Endodermal cell (in vitro differentiated cells): ENCODE measurements at regions not wholly inside any gene's neighbourhood (a gene's known extent, or its start where the extent isn't known, plus 50 kb on each side); places are given as distances from the start of the nearest gene placed in this dataset.

Experiments
- DNase-seq: peaks from one replicate; pipeline ENCODE4 v3.0.0-alpha.2; 2017
- H3K27ac ChIP-seq: 2 replicates; pipeline ENCODE4 v1.5.1; 2013; ENCODE audit warnings: mild to moderate bottlenecking, low read depth, low read length, moderate library complexity
- H3K27me3 ChIP-seq: 2 replicates; pipeline ENCODE4 v1.6.1; 2013; ENCODE audit warnings: mild to moderate bottlenecking, low read length, moderate library complexity; ENCODE audit not compliant: insufficient read depth, control insufficient read depth, poor library complexity, severe bottlenecking
- H3K36me3 ChIP-seq: 2 replicates; pipeline ENCODE4 v1.7.0; 2013; ENCODE audit warnings: mild to moderate bottlenecking, low read length, moderate library complexity; ENCODE audit not compliant: control insufficient read depth, insufficient read depth
- H3K4me1 ChIP-seq: one replicate; pipeline ENCODE4 v1.7.0; 2013; ENCODE audit warnings: low read length; ENCODE audit not compliant: control insufficient read depth, insufficient read depth
- H3K4me3 ChIP-seq: 2 replicates; pipeline ENCODE4 v1.5.1; 2013; ENCODE audit warnings: mild to moderate bottlenecking, low read length, moderate library complexity
- H3K9ac ChIP-seq: 2 replicates; pipeline ENCODE4 v1.6.1; 2013; ENCODE audit warnings: mild to moderate bottlenecking, low read length, moderate library complexity; ENCODE audit not compliant: poor library complexity, severe bottlenecking; ENCODE audit errors: extremely low read depth
- H3K9me3 ChIP-seq: 2 replicates; pipeline ENCODE4 v1.6.1; 2013; ENCODE audit warnings: mild to moderate bottlenecking, low read length, moderate library complexity; ENCODE audit not compliant: control insufficient read depth
- H3K27ac Mint-ChIP-seq: 2 replicates; pipeline ENCODE4 v1.8.0; 2020; ENCODE audit warnings: mixed read lengths
- H3K27me3 Mint-ChIP-seq: 2 replicates; pipeline ENCODE4 v1.8.0; 2021; ENCODE audit warnings: mild to moderate bottlenecking, mixed read lengths; ENCODE audit not compliant: insufficient read depth
- H3K36me3 Mint-ChIP-seq: 2 replicates; pipeline ENCODE4 v1.8.0; 2020; ENCODE audit warnings: low read depth, mixed read lengths
- H3K4me1 Mint-ChIP-seq: 2 replicates; pipeline ENCODE4 v1.8.0; 2020; ENCODE audit warnings: mixed read lengths
- H3K4me3 Mint-ChIP-seq: 2 replicates; pipeline ENCODE4 v1.8.0; 2020; ENCODE audit warnings: mild to moderate bottlenecking, moderate library complexity, mixed read lengths
- H3K9me3 Mint-ChIP-seq: 2 replicates; pipeline ENCODE4 v1.8.0; 2020; ENCODE audit warnings: mild to moderate bottlenecking, mixed read lengths
- CTCF ChIP-seq: fragments of 200-600 bp; sonication (generic); conservative IDR thresholded peaks from 2 replicates; pipeline ENCODE4 v1.5.0; 2021; ENCODE audit warnings: antibody characterized with exemption, mild to moderate bottlenecking
- WGBS, 2 experiments: methylation state at CpG; one replicate each; pipeline versions ENCODE4 v1.1.5 to v1.1.7; 2013; ENCODE audit warnings: missing lambda C conversion rate in 2 of 2, mixed read lengths in 1 of 2; ENCODE audit not compliant: insufficient coverage in 1 of 2, insufficient read length in 1 of 2; 5-methylcytosine and 5-hydroxymethylcytosine counted together

- Histone ChIP-seq H3K27me3 (no peaks in the 10 kb centered on the region), H3K4me1 (no peaks in the 10 kb centered on the region), H3K27ac (no peak overlapping the region), H3K9ac (no peak overlapping the region), H3K36me3 (no peaks in the 10 kb centered on the region), H3K9me3 (no peaks in the 10 kb centered on the region), H3K4me3 (no peak overlapping the region)
- peaks cover 5% of the 10 kb centered on the region for H3K4me1 Mint-ChIP-seq
- no peak for DNase-seq
- no peak for TF ChIP-seq CTCF
- H3K27me3 Mint-ChIP-seq, result no peaks in the 10 kb centered on the region
- no peak overlapping the region for H3K27ac Mint-ChIP-seq
- H3K4me3 Mint-ChIP-seq, result no peak overlapping the region
- no peaks in the 10 kb centered on the region for H3K9me3 Mint-ChIP-seq
- H3K36me3 Mint-ChIP-seq, result no peaks in the 10 kb centered on the region
Observed at GRCh38 chr10:55881588-55881987, 479.5 kb downstream of the ZWINT start.

- Mint-ChIP-seq H3K9me3 (peaks cover 4% of the 10 kb centered on the region), H3K4me1 (peaks cover 9% of the 10 kb centered on the region), H3K27ac (no peak overlapping the region), H3K36me3 (no peaks in the 10 kb centered on the region), H3K27me3 (no peaks in the 10 kb centered on the region), H3K4me3 (no peak overlapping the region)
- Histone ChIP-seq H3K4me3 (no peak overlapping the region), H3K27ac (no peak overlapping the region), H3K4me1 (no peaks in the 10 kb centered on the region), H3K9me3 (no peaks in the 10 kb centered on the region), H3K27me3 (no peaks in the 10 kb centered on the region), H3K9ac (no peak overlapping the region), H3K36me3 (no peaks in the 10 kb centered on the region)
- TF ChIP-seq CTCF, result no peak
- no peak for DNase-seq
- 93% methylated on average over 2 of the region's 2 CpGs; no CpG with 5 or more reads in 1 of the 2 experiments for WGBS, 2 experiments
Observed at GRCh38 chr10:55873485-55873884, 487.6 kb downstream of the ZWINT start.

GRCh38 chr10:55870186-55870585 is 490.9 kb downstream of the ZWINT start:
- Histone ChIP-seq H3K9me3 (no peaks in the 10 kb centered on the region), H3K27me3 (no peaks in the 10 kb centered on the region), H3K4me1 (peaks cover 9% of the 10 kb centered on the region), H3K27ac (no peak overlapping the region), H3K9ac (no peak overlapping the region), H3K36me3 (no peaks in the 10 kb centered on the region), H3K4me3 (no peak overlapping the region)
- peaks cover 4% of the 10 kb centered on the region for H3K9me3 Mint-ChIP-seq
- DNase-seq, result no peak
- peaks cover 18% of the 10 kb centered on the region for H3K4me1 Mint-ChIP-seq
- no peak overlapping the region for H3K27ac Mint-ChIP-seq
- no peak for TF ChIP-seq CTCF
- H3K27me3 Mint-ChIP-seq, result no peaks in the 10 kb centered on the region
- H3K4me3 Mint-ChIP-seq, result no peak overlapping the region
- 80 to 92% methylated on average over 1 of the region's 1 CpG for WGBS, 2 experiments
- H3K36me3 Mint-ChIP-seq, result no peaks in the 10 kb centered on the region
